Gastroesophageal sphincter (tissue), 4 donors: ENCODE measurements at regions not wholly inside any gene's neighbourhood (a gene's known extent, or its start where the extent isn't known, plus 50 kb on each side); places are given as distances from the start of the nearest gene placed in this dataset.

Source experiments
- ATAC-seq: fragments of 150-250 bp; one replicate; pipeline ENCODE4 v1.9.1; 2016; ENCODE audit warnings: mild to moderate bottlenecking, moderate library complexity
- H3K27ac ChIP-seq, 4 donors: fragments of 200-600 bp; sonication (generic) in 3 of 4; 1 replicate in 3 of 4; 2 replicates in 1 of 4; pipeline ENCODE4 v1.5.1; 2016 to 2019
- H3K27me3 ChIP-seq: fragments of 200-600 bp; sonication (generic); one replicate; pipeline ENCODE4 v1.5.1; 2019
- H3K36me3 ChIP-seq, 2 donors: fragments of 200-600 bp; sonication (generic); one replicate each; pipeline ENCODE4 v1.5.1; 2019; ENCODE audit warnings: control low read depth in 1 of 2
- H3K4me1 ChIP-seq, 3 donors: fragments of 200-600 bp; sonication (generic); 1 replicate in 2 of 3; 2 replicates in 1 of 3; pipeline ENCODE4 v1.5.1; 2016 to 2019; ENCODE audit warnings: control low read depth in 2 of 3
- H3K4me3 ChIP-seq, 2 donors: fragments of 200-600 bp; sonication (generic); one replicate each; pipeline ENCODE4 v1.5.1; 2019; ENCODE audit warnings: mild to moderate bottlenecking in 1 of 2, moderate library complexity in 1 of 2
- H3K9me3 ChIP-seq, 3 donors: fragments of 200-600 bp; sonication (generic); one replicate each; pipeline ENCODE4 v1.5.1; 2017 to 2019; ENCODE audit warnings: control low read depth in 2 of 3
- CTCF ChIP-seq, 4 experiments: fragments of 200-600 bp in 2 of 4; fragments of 450-650 bp in 2 of 4; sonication (generic) in 1 of 4; IDR thresholded peaks; one replicate each; pipeline ENCODE4 v1.5.1; 2017 to 2019; ENCODE audit warnings: antibody characterized with exemption in 4 of 4, mild to moderate bottlenecking in 2 of 4, moderate library complexity in 2 of 4
- EP300 ChIP-seq: sonication (generic); formaldehyde crosslinking; IDR thresholded peaks from one replicate; pipeline ENCODE4 v1.6.1; 2017; ENCODE audit warnings: antibody characterized with exemption, mild to moderate bottlenecking
- POLR2A ChIP-seq, 2 donors: fragments of 450-650 bp; IDR thresholded peaks; one replicate each; pipeline ENCODE4 v1.6.1; 2017; ENCODE audit warnings: antibody characterized with exemption in 2 of 2, mild to moderate bottlenecking in 2 of 2, moderate library complexity in 1 of 2
- POLR2AphosphoS5 ChIP-seq: sonication (generic); formaldehyde crosslinking; IDR thresholded peaks from one replicate; pipeline ENCODE4 v1.6.1; 2017; ENCODE audit warnings: antibody characterized with exemption
- WGBS, 2 donors: methylation state at CpG; one replicate each; pipeline ENCODE4 v1.1.5; 2018; ENCODE audit warnings: low coverage in 1 of 2; 5-methylcytosine and 5-hydroxymethylcytosine counted together

GRCh38 chr16:73326770-73327470 lies 279.0 kb upstream of the ZFHX3 start:
- Histone ChIP-seq H3K27me3 (peaks cover 35% of the 10 kb centered on the region), H3K4me1 (no peaks in the 10 kb centered on the region), H3K9me3 (no peaks in the 10 kb centered on the region), H3K27ac (no peak overlapping the region), H3K4me3 (no peak overlapping the region), H3K36me3 (no peaks in the 10 kb centered on the region)
- WGBS, 2 donors = 52 to 77% methylated on average over 5 of the region's 5 CpGs
- ATAC-seq = no peak
- TF ChIP-seq POLR2AphosphoS5 = no peak
- TF ChIP-seq CTCF (IDR thresholded peaks at IDR 0.05) = no peak
- no peak for TF ChIP-seq EP300
- TF ChIP-seq POLR2A (IDR thresholded peaks at IDR 0.05) = no peak

GRCh38 chr16:73326221-73326620 lies 278.3 kb upstream of the ZFHX3 start:
- H3K9me3 ChIP-seq = no peaks in the 10 kb centered on the region
- no peak overlapping the region for H3K27ac ChIP-seq
- no peaks in the 10 kb centered on the region for H3K36me3 ChIP-seq
- no peaks in the 10 kb centered on the region for H3K4me1 ChIP-seq
- no peak for TF ChIP-seq POLR2A (IDR thresholded peaks at IDR 0.05)
- TF ChIP-seq EP300 = no peak
- TF ChIP-seq CTCF (IDR thresholded peaks at IDR 0.05) = no peak
- TF ChIP-seq POLR2AphosphoS5 = no peak
- ATAC-seq = no peak
- no peak overlapping the region for H3K4me3 ChIP-seq
- WGBS, 2 donors = 78 to 87% methylated on average over 6 to 7 of the region's 7 CpGs
- H3K27me3 ChIP-seq = peaks cover 32% of the 10 kb centered on the region

DNA sequence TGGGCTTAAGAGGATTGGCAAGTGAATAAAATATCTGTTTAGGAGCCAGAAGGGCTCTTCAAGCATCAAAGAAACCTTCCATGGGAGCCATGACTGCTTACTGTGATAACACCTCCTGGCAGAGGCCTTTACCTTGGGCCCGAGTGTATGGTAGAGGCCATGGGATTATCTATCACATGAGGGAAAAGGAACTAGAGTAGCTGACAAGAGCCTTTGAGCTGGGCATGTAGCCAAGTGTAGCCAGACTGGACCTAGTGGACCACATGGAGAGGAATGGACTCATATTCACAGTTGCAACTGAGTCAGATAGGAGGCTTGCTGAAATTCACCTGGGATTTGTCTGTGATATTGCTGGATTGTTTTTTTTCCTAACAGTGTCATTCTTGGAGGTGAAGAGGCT lies 276.0 kb upstream of the ZFHX3 start:
- Histone ChIP-seq H3K9me3 (no peaks in the 10 kb centered on the region), H3K4me3 (no peak overlapping the region), H3K27me3 (peaks cover 28% of the 10 kb centered on the region), H3K4me1 (no peaks in the 10 kb centered on the region), H3K36me3 (no peaks in the 10 kb centered on the region), H3K27ac (no peak overlapping the region)
- 29 to 67% methylated on average over 1 of the region's 1 CpG for WGBS, 2 donors
- ATAC-seq = no peak
- TF ChIP-seq EP300 (no peak), POLR2AphosphoS5 (no peak)

DNA sequence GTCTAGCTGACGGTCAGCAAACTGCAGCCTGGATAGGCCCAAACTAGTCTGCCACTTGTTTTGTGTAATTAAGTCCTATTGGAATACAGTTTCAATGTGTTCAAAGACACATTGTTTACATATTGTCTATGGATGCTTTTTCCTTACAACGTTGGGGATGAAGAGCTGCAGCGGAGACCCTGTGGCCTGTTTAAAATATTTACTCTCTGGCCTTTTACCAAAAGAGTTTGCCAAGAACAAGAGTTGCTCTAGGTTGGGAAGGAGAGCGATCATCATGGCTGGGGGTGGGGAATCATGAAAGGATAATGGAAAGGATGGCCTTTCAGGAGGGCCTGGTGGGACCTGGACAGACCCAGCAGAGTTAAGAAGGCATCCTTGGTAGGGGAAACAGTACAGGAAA lies 274.9 kb upstream of the ZFHX3 start:
- TF ChIP-seq POLR2AphosphoS5 (no peak), EP300 (no peak), CTCF (IDR thresholded peaks at IDR 0.05) (no peak), POLR2A (IDR thresholded peaks at IDR 0.05) (no peak)
- ATAC-seq = no peak
- H3K9me3 ChIP-seq = no peaks in the 10 kb centered on the region
- H3K27ac ChIP-seq = no peak overlapping the region
- H3K4me1 ChIP-seq = no peaks in the 10 kb centered on the region
- H3K27me3 ChIP-seq = peaks cover 28% of the 10 kb centered on the region
- WGBS, 2 donors = 30 to 73% methylated on average over 2 to 4 of the region's 4 CpGs
- H3K36me3 ChIP-seq = no peaks in the 10 kb centered on the region
- no peak overlapping the region for H3K4me3 ChIP-seq

- TF ChIP-seq CTCF (IDR thresholded peaks at IDR 0.05) = no peak
- TF ChIP-seq EP300 = no peak
- no peak for TF ChIP-seq POLR2AphosphoS5
- no peak for TF ChIP-seq POLR2A (IDR thresholded peaks at IDR 0.05)
- Histone ChIP-seq H3K36me3 (no peaks in the 10 kb centered on the region), H3K4me3 (no peak overlapping the region), H3K27me3 (peaks cover 20% of the 10 kb centered on the region), H3K4me1 (no peaks in the 10 kb centered on the region), H3K9me3 (no peaks in the 10 kb centered on the region), H3K27ac (no peak overlapping the region)
- 35 to 65% methylated on average over 4 to 8 of the region's 8 CpGs for WGBS, 2 donors
- no peak for ATAC-seq
These were observed 273.9 kb upstream of the ZFHX3 start for GRCh38 chr16:73321853-73322252.
